Kidney epithelial cell (primary cell): ENCODE measurements at regions not wholly inside any gene's neighbourhood (a gene's known extent, or its start where the extent isn't known, plus 50 kb on each side); places are given as distances from the start of the nearest gene placed in this dataset.
"Not testable (repeated sequence)": the region's sequence is repeated elsewhere in the genome, so short reads cannot be mapped to it uniquely, and the experiment has no call there.

Experiments
- DNase-seq: peaks from one replicate; pipeline ENCODE4 v3.0.0-alpha.2; 2010; ENCODE audit warnings: low read depth
- H3K27me3 ChIP-seq: 2 replicates; pipeline ENCODE4 v1.6.0; 2011; ENCODE audit warnings: low read length; ENCODE audit not compliant: control insufficient read depth, insufficient read depth
- H3K36me3 ChIP-seq: 2 replicates; pipeline ENCODE4 v1.5.1; 2011; ENCODE audit warnings: low read length; ENCODE audit not compliant: control insufficient read depth, insufficient read depth
- H3K4me3 ChIP-seq: 2 replicates; pipeline ENCODE4 v1.5.1; 2011; ENCODE audit warnings: low read depth, mild to moderate bottlenecking, control low read depth, low read length
- TF ChIP-seq, protein P1 (sequence below): IDR thresholded peaks from 2 replicates; pipeline ENCODE4 v1.5.1; 2011; ENCODE audit warnings: mild to moderate bottlenecking, moderate library complexity, low read length, control low read depth, inconsistent platforms; ENCODE audit not compliant: insufficient read depth, poor library complexity, severe bottlenecking

DNA sequence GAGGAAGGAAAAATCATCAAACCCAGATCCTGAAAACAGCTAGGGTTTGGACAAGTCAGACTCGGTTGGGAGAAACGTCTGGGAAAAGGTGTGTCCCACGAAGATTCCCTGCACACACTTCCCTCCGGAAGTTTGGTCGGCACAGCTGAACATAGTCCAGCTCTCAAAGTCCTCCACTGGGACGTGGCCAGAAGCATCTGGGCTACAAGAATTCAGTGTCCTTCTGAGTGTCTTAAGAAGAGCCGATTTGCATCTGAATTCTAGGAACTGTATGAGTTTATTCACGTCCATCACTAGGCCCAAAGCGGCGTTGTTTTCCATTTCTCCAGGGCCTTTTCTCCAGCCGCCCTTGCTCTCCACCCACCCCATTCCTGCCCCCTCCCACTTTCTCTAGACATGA is 109.1 kb downstream of the C17orf67 start:
- TF ChIP-seq, protein P1, sequence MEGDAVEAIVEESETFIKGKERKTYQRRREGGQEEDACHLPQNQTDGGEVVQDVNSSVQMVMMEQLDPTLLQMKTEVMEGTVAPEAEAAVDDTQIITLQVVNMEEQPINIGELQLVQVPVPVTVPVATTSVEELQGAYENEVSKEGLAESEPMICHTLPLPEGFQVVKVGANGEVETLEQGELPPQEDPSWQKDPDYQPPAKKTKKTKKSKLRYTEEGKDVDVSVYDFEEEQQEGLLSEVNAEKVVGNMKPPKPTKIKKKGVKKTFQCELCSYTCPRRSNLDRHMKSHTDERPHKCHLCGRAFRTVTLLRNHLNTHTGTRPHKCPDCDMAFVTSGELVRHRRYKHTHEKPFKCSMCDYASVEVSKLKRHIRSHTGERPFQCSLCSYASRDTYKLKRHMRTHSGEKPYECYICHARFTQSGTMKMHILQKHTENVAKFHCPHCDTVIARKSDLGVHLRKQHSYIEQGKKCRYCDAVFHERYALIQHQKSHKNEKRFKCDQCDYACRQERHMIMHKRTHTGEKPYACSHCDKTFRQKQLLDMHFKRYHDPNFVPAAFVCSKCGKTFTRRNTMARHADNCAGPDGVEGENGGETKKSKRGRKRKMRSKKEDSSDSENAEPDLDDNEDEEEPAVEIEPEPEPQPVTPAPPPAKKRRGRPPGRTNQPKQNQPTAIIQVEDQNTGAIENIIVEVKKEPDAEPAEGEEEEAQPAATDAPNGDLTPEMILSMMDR = no peak
- DNase-seq = no peak

DNA sequence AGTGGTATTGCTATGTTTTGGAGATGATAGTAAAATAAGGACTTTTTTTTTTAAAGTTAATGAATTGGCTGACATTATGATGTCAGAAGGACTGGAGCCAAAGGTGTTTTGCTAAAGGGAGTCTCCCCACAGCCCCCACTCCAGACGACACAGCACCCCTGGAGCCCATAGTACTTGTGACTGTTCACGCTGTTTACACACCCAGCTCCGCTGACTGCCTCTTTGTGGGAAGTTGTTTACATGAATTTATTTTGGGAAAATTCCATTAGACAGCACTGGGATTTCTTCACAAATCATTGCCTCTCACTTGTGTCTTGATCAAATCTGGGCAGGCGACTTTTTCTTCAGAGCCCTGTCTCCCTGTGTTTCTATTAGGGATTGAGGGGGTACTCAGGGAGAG is 108.6 kb downstream of the C17orf67 start:
- Histone ChIP-seq H3K4me3 (no peak overlapping the region), H3K27me3 (peaks cover 2% of the 10 kb centered on the region), H3K36me3 (no peaks in the 10 kb centered on the region)
- DNase-seq = no peak
- TF ChIP-seq, protein P1 = no peak

More for the DNA sequence above, 109.1 kb downstream of the C17orf67 start:
- Histone ChIP-seq H3K4me3 (no peak overlapping the region), H3K27me3 (peaks cover 2% of the 10 kb centered on the region), H3K36me3 (no peaks in the 10 kb centered on the region)

DNA sequence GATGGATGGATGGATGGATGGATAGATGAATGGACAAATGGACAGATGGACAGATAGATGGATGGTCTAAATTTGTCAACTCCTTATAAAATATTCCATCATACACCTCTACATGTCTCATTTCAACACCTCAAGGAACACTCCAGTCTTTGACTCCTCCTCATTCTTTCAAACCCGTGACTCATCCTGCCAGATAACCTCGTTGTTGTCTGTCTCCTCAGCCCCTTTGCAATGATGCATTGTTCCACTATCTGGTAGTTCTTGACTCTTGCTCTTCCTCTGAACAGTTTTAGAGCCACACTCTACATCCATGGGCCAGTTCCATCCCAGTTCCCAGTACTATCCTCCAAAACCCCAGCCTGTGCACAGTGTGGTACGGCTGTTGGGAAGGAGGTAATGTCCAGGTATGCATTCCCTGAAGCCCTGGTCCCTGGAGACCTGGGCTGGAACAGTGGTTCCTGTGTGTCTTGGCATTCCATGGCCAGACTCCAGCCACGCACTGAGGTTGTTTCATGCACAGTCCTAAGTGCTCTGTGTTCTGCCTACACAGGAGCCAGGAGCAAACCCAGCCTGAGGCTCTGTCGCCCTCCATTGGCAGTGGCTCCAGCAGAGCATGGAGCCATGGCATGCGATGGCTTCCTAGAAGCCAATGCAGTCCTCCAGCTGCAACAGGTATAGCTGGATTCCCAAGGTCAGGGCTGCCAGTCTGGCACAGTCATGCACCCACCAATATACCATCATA is 105.7 kb downstream of the C17orf67 start:
- H3K27me3 ChIP-seq = peaks cover 2% of the 10 kb centered on the region
- H3K4me3 ChIP-seq = no peak overlapping the region
- TF ChIP-seq, protein P1 = no peak
- no peaks in the 10 kb centered on the region for H3K36me3 ChIP-seq
- DNase-seq = no peak

DNA sequence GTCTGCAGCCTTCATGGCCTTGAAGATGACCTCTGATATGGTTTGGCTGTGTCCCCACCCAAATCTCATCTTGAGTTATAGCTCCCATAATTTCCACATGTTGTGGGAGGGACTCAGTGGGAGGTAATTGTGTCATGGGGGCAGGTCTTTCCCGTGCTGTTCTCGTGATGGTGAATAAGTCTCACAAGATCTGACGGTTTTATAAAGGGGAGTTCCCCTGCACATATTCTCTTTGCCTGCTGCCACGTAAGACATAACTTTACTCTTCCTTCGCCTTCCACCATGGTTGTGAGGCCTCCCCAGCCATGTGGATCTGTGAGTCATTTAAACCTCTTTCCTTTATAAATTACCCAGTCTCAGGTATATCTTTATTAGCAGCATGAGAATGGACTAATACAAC is 102.6 kb downstream of the C17orf67 start:
- not testable (repeated sequence) for DNase-seq, H3K27me3 ChIP-seq, H3K36me3 ChIP-seq, H3K4me3 ChIP-seq

DNA sequence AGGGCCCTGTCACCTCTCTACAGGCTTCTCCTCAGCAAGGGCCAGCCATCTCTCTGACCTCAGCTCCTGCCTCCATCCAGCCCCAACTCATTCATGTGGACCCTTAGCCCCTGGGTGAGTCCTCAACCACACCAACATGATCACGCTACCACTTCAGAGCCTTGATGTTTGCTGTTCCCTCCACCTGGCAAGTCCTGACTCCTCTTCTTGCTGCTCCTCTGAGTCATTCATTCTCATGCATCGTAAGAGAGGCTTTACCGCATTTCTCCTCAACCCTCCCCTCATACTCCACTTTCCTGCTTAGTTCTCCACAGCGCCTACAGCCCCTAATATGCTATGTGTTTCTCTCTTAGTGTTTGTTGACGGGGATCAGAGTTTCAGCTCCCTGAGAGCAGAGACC is 99.9 kb downstream of the C17orf67 start:
- no peaks in the 10 kb centered on the region for H3K36me3 ChIP-seq
- no peak for DNase-seq
- TF ChIP-seq, protein P1 = no peak
- no peak overlapping the region for H3K4me3 ChIP-seq
- no peaks in the 10 kb centered on the region for H3K27me3 ChIP-seq

DNA sequence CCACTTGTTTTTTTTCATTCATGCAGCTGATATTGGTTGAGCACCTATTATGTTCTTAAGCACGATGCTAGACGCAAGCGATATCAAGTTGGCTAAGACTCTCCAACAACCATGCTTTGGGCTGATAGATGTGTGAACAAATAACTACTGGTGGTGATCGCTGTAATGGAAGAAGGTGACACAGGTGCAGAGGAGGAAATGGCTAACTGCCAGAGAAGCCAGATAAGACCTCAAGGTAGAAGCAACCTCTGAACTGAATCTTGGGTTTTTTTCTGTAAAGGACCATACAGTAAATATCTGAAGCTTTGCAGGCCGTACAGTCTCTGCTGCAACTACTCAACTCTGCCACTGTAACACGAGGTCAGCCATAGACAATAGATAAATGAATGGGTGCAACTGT is 97.9 kb downstream of the C17orf67 start:
- no peaks in the 10 kb centered on the region for H3K27me3 ChIP-seq
- no peak overlapping the region for H3K4me3 ChIP-seq
- no peaks in the 10 kb centered on the region for H3K36me3 ChIP-seq
- TF ChIP-seq, protein P1 = no peak
- DNase-seq = no peak
